Osteoblast (primary cell): ENCODE measurements at regions not wholly inside any gene's neighbourhood (a gene's known extent, or its start where the extent isn't known, plus 50 kb on each side); places are given as distances from the start of the nearest gene placed in this dataset.

Source experiments
- DNase-seq: peaks from one replicate; pipeline ENCODE4 v3.0.0; 2011; ENCODE audit warnings: low spot score, mixed read lengths; ENCODE audit not compliant: insufficient read length; ENCODE audit errors: missing footprints
- H2AFZ ChIP-seq: 2 replicates; pipeline ENCODE4 v1.6.0; 2011; ENCODE audit warnings: mild to moderate bottlenecking, low read length
- H3K27ac ChIP-seq: 2 replicates; pipeline ENCODE4 v1.5.1; 2011; ENCODE audit warnings: mild to moderate bottlenecking, low read depth, low read length, moderate library complexity
- H3K27me3 ChIP-seq: 2 replicates; pipeline ENCODE4 v1.6.0; 2012; ENCODE audit warnings: mild to moderate bottlenecking, control low read depth, inconsistent platforms, low read length, moderate library complexity; ENCODE audit not compliant: insufficient read depth
- H3K36me3 ChIP-seq: 2 replicates; pipeline ENCODE4 v1.5.1; 2011; ENCODE audit warnings: mild to moderate bottlenecking, low read length, control low read depth, moderate library complexity; ENCODE audit not compliant: insufficient read depth
- H3K4me1 ChIP-seq: 2 replicates; pipeline ENCODE4 v1.5.1; 2011; ENCODE audit warnings: mild to moderate bottlenecking, low read length, control low read depth, moderate library complexity; ENCODE audit not compliant: insufficient read depth
- H3K4me2 ChIP-seq: 2 replicates; pipeline ENCODE4 v1.6.0; 2011; ENCODE audit warnings: mild to moderate bottlenecking, low read length; ENCODE audit not compliant: insufficient read depth
- H3K4me3 ChIP-seq: fragments of 200-600 bp; sonication (generic); 3 replicates; pipeline ENCODE4 v1.5.1; 2012; ENCODE audit warnings: mild to moderate bottlenecking, low read length, inconsistent platforms; ENCODE audit not compliant: insufficient read depth
- H3K79me2 ChIP-seq: 2 replicates; pipeline ENCODE4 v1.6.0; 2012; ENCODE audit warnings: mild to moderate bottlenecking, low read length, control low read depth, inconsistent platforms; ENCODE audit not compliant: insufficient read depth
- H3K9me3 ChIP-seq: 2 replicates; pipeline ENCODE4 v1.5.1; 2011; ENCODE audit warnings: low read depth, low read length, control low read depth
- H4K20me1 ChIP-seq: 2 replicates; pipeline ENCODE4 v1.6.0; 2012; ENCODE audit warnings: mild to moderate bottlenecking, low read length, control low read depth; ENCODE audit not compliant: insufficient read depth
- TF ChIP-seq, protein P1 (sequence below): IDR thresholded peaks from 2 replicates; pipeline ENCODE4 v1.5.1; 2011; ENCODE audit warnings: mild to moderate bottlenecking, low read depth, low read length, moderate library complexity; ENCODE audit errors: extremely low read depth

DNA sequence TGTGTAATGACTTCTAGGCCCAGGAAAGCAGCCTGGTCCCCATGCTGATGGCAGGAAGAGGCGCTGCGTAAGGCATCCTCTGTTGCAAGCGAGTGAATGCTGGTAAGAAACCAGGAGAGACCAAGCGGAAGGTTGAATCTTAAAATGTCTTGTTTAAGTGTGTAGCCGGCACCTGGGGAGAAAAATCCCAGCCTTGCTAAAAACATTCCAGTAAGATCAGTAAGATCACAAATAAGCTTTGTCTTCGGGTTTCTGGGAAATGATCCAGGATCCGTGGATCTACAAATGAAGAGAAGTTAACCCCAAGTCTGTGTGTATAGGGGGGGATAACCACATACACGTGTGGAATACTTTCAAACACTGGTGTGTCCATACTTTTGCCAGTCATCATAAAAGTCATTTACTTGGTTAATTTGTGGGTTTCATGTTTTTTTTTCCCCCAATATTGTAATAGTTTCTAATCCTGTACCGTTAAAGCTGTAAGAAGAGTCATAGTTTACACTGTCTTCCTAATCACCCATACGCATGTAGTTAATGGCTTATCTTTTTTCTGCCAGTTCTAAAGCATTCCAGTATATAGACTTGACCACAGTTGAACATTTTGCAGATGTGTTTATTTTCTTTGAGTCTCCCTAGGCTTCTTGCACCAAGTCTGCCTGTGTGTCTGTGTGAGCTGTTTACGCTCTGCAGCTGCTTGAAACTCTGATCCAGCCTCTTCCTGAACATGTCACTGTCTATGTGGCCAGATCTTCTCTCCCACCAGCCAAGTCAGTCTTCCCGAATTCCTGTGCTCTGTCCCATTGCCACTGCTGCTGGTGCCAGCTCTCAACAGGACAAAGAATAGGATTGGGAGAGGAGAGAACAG lies 135.9 kb upstream of the ARL4C start:
- Histone ChIP-seq H3K27ac (peak overlapping the region; percentile 13), H4K20me1 (no peaks in the 10 kb centered on the region), H3K4me3 (no peak overlapping the region), H3K36me3 (no peaks in the 10 kb centered on the region), H3K4me2 (peak overlapping the region; percentile 6), H3K9me3 (no peaks in the 10 kb centered on the region), H2AFZ (no peak overlapping the region), H3K27me3 (peaks cover 18% of the 10 kb centered on the region), H3K79me2 (no peaks in the 10 kb centered on the region), H3K4me1 (peaks cover 3% of the 10 kb centered on the region)
- TF ChIP-seq, protein P1, sequence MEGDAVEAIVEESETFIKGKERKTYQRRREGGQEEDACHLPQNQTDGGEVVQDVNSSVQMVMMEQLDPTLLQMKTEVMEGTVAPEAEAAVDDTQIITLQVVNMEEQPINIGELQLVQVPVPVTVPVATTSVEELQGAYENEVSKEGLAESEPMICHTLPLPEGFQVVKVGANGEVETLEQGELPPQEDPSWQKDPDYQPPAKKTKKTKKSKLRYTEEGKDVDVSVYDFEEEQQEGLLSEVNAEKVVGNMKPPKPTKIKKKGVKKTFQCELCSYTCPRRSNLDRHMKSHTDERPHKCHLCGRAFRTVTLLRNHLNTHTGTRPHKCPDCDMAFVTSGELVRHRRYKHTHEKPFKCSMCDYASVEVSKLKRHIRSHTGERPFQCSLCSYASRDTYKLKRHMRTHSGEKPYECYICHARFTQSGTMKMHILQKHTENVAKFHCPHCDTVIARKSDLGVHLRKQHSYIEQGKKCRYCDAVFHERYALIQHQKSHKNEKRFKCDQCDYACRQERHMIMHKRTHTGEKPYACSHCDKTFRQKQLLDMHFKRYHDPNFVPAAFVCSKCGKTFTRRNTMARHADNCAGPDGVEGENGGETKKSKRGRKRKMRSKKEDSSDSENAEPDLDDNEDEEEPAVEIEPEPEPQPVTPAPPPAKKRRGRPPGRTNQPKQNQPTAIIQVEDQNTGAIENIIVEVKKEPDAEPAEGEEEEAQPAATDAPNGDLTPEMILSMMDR: no peak
- peak; percentile 53 for DNase-seq

DNA sequence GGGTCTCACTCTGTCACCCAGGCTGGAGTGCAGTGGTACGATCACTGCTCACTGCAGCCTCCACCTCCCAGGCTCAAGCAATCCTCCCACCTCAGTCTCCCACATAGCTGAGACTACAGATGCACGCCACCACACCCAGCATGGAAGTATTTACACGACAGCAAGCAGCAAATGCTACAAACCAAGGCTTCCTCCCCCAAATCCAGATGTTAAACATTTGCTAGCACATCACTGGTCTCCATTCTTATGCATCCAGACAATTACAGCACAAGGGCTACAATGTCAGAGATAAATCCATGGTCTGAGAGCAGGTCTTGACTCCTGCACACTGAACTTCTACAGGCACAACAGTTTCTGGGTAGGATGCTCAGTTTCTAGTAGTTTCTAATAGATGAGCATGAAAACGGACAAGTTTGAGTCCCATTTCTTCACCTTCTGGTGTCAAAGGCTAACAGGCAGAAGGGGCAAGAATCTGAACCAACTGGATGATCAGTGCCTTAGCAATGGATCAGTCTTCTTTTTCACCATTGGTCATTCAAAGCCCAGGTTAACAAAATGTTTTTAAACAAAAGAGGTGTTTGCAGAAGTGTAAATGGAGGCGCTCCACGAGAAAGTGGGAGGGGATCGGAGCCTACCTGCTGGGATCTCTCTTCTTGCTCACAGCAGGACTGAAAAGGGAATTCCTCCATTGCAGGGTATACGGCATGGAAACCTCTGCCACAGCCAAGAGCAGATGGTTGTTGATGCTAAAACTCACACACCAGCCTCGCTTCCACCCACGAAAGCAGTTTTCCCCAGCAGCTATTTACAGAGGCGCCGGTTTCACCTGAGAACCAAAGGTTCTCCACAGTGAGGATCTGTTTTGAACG lies 135.0 kb upstream of the ARL4C start:
- no peaks in the 10 kb centered on the region for H3K9me3 ChIP-seq
- no peaks in the 10 kb centered on the region for H4K20me1 ChIP-seq
- no peak overlapping the region for H2AFZ ChIP-seq
- no peak overlapping the region for H3K27ac ChIP-seq
- TF ChIP-seq, protein P1: no peak
- peaks cover 23% of the 10 kb centered on the region for H3K27me3 ChIP-seq
- no peak overlapping the region for H3K4me3 ChIP-seq
- H3K4me2 ChIP-seq: no peak overlapping the region
- no peak for DNase-seq
- no peaks in the 10 kb centered on the region for H3K36me3 ChIP-seq
- peaks cover 3% of the 10 kb centered on the region for H3K4me1 ChIP-seq
- H3K79me2 ChIP-seq: no peaks in the 10 kb centered on the region

- no peak for DNase-seq
- no peak overlapping the region for H2AFZ ChIP-seq
- H3K9me3 ChIP-seq: no peaks in the 10 kb centered on the region
- H3K4me3 ChIP-seq: no peak overlapping the region
- H3K4me2 ChIP-seq: no peak overlapping the region
- no peak overlapping the region for H3K27ac ChIP-seq
- no peaks in the 10 kb centered on the region for H4K20me1 ChIP-seq
- peaks cover 3% of the 10 kb centered on the region for H3K4me1 ChIP-seq
- H3K36me3 ChIP-seq: no peaks in the 10 kb centered on the region
- H3K27me3 ChIP-seq: peaks cover 26% of the 10 kb centered on the region
- TF ChIP-seq, protein P1: no peak
- H3K79me2 ChIP-seq: no peaks in the 10 kb centered on the region
Measured at GRCh38 chr2:234630801-234631261, 133.9 kb upstream of the ARL4C start.

DNA sequence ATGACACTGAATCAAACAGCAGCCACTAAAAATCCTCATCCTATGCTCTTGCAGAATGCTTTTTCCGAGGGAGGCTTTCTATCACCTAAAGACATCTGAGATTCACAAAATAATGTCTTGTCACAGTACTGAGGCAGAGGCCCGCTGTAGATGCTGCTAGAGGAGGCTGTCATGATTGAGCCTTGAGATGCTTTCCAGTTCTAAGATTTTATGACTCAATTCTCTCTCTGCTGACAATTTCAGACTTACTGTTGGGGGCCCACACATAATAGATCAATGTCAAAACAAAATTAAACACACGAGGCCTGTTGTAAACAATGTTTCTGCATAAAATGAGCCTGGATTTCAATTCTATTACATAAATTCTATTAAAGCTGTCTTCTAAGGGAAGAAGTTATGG lies 132.7 kb upstream of the ARL4C start:
- Histone ChIP-seq H2AFZ (no peak overlapping the region), H3K4me1 (peaks cover 3% of the 10 kb centered on the region), H3K4me2 (no peak overlapping the region), H3K4me3 (no peak overlapping the region), H3K27me3 (peaks cover 26% of the 10 kb centered on the region), H3K79me2 (no peaks in the 10 kb centered on the region), H4K20me1 (no peaks in the 10 kb centered on the region), H3K27ac (no peak overlapping the region), H3K9me3 (no peaks in the 10 kb centered on the region), H3K36me3 (no peaks in the 10 kb centered on the region)
- no peak for DNase-seq
- TF ChIP-seq, protein P1: no peak
